NCI-H2171 (cell line): ENCODE measurements at regions not wholly inside any gene's neighbourhood (a gene's known extent, or its start where the extent isn't known, plus 50 kb on each side); places are given as distances from the start of the nearest gene placed in this dataset.

Experiments
- DNase-seq: peaks from one replicate; lab custom pipeline; 2025; lab: John Stamatoyannopoulos, UW

- DNase-seq: no peak
Observed at GRCh38 chr5:164027738-164028137, 522.3 kb downstream of the MAT2B start.

DNA sequence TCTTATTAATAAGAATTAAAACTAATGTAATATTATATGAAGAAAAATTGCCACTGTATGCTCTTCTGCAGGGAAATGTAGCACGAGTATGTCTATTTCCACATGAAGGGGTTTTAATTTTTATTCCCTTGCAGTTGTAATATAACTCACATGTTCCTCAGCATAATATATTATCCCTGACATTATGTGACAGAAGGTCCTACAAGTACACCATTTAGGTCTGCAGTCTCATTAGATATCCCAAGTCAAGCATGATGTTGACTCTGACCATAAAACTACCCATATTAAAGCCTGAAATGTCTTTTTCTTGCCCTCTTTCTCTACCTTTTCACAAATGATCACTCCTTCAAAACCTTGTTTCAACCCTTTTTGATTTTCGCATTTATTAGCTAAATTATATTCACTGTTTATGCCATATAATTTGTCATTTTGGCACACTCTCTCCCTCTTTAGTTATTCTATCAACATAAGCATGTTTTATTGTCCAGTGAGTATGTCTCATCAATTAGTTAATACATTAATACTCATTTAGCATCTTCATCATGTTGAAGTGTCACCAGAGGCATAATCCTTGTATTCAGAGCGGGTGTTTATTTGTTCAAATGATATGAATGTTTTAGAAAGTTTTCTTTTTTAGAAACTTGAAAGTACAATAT lies 532.8 kb downstream of the MAT2B start:
- DNase-seq: no peak

GRCh38 chr5:164041105-164041504 lies 535.7 kb downstream of the MAT2B start:
- no peak for DNase-seq

DNA sequence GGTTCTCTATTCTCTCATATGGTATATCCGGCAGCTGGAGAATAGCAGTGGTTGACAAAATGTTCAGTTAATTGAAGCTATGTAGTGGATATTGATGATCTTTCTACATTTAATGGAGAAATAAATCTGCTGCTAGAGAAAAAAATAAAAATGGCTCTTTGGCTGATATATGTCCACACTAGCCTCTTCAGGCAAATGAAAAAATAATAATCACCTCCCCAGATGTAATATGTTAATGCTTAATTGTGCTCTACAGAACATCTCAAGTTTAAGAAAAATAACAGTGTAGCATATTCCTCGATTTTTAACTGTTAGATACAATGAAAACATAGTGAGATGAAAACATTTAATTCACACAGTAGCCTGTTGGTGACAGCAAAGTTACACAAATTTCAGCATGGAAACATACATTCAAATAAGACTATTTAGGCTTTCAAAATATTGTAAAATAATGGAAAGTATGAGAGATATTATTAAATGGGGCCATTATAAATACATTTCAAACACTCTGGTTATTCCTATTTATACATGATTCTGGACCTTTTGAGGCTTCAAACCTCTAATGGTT lies 543.0 kb downstream of the MAT2B start:
- DNase-seq: no peak

DNA sequence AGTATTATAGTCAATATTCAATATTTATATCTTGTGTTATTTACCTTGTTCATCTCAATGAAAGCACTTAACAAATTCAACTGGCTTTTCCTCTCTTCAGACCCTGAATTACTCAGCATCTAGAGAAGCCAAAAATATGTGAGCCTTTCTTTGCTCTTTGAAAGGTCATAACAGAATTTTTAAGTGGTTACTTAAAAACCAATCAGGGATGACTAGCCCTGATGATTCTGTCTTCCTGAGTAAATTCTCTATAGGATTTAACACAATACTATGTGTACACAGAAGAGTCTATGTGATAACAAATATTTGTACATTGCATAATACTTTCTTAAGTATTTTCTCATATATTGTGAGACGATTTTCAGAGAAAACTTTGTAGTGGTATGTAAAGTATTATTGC lies 546.3 kb downstream of the MAT2B start:
- DNase-seq: no peak

- DNase-seq: no peak
Observed at GRCh38 chr5:164052536-164053093, 547.2 kb downstream of the MAT2B start.

- DNase-seq: no peak
Observed at GRCh38 chr5:164053123-164053522, 547.7 kb downstream of the MAT2B start.

DNA sequence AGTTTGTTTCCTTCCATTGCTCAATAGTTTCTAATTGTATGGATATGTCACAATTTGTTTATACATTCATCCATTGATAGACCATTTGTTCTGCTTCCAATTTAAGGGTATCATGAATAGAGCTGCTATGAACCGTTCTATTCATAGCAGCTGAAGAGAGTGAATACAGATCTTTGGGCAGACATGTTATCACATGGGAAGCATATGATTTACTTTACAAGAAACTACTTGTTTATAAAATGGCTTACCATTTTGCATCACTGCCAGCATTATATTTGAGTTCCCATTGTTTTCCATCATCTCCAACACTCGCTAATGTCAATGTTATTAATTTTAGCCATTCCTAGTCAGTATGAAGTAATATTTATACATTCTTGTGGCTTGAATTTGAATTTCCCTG lies 549.0 kb downstream of the MAT2B start:
- no peak for DNase-seq

DNA sequence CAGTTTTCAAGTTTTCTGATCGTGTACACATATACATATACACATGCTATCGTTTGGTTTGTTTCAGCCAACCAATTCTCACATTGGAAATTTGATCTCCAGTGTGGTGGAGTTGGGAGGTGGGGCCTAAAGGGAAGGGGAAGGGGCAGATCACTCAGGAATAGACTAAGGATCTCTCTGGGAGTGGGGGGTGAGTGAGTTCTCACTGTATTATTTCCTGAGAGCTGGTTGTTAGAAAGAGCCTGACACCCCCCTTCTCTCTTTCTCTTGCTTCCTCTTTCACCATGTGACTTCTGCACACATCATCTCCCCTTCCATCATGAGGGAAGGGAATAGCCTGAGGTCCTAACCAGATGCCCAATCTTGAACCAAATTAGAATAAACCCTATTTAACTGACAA lies 551.7 kb downstream of the MAT2B start:
- DNase-seq: no peak

DNA sequence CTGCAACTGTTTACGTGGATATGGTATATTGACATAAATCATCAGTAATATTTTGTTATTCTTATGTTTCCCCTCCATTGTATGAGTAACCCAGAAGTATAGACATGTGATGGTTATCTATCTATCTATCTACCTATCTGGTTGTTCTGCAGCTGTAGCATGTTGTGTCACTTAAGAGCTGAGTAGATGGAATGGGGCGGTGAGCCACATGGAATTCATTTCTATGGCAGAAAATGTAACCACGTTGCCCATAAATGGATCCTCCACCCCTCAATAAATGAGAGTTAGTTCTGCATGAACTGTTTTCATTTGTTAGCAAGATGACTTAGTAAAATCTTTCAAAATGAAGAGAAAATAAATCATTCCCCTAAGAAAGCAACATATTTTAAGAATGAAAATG lies 553.2 kb downstream of the MAT2B start:
- no peak for DNase-seq

GRCh38 chr5:164059471-164059870 lies 554.1 kb downstream of the MAT2B start:
- DNase-seq: no peak

DNA sequence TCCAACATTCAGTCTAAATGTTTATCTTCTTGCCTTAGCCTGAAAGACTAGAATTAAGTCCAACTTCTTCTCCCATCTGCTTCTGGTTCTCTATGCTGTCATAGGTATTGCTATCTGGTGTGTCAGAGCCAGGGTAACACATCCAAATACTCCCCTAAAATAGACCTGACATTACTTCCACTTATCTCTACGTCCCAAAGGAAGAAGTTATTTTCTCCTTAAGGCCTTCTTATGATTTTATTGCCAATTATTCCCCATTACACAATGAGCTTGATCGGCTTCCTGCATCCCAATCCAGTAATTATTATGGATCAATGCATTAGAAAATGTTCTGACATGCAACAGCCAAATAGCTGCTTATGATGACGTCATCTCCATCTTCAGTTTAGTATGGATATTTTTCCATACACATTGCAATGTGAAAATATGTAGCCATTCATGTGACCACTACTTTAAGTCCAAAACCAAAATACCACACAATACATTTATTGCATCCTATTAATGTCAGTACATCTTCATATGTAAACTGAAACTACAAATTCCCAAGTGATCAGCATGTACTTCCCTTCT lies 555.5 kb downstream of the MAT2B start:
- DNase-seq: no peak

DNA sequence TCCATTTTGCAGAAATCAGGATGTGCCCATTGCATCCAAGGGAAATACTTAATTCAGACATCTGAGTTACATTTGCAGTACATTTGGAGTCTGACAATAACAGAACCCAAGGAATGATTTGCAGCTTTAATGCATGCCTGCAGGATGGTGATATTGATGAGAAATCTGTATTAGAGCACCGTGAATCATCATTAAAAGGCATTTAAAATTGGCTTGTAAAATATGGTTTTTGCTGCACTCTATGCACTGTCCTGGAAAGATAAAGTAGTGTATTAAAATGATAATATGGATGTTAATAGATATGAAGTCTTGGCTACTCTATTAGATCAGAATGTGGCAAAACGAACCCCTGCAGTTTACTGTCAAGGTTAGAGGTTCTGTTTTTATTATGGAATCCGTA lies 556.9 kb downstream of the MAT2B start:
- no peak for DNase-seq

DNA sequence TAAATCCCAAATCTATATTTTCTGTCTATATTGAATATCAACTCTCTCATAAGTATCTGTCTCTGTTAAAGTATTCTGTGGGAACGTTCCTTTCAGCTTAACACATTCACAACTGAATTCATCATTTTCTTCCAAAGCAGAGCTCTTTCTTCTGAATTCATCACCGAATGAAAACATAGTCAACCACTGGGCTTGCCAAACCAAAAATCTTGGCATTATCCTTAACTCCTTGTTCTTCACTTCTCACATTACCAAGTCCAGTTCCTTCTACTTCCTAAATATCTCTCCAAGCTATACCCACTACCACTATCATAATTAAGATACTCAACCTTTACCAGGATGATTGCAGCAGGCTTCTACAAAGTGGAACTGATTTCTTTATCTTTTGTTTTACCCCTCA lies 559.8 kb downstream of the MAT2B start:
- no peak for DNase-seq

GRCh38 chr5:164071671-164072070 lies 566.3 kb downstream of the MAT2B start:
- DNase-seq: no peak

- DNase-seq: no peak
Observed at GRCh38 chr5:164073081-164073480, 567.7 kb downstream of the MAT2B start.

- no peak for DNase-seq
Observed at GRCh38 chr5:164076556-164076955, 571.1 kb downstream of the MAT2B start.

DNA sequence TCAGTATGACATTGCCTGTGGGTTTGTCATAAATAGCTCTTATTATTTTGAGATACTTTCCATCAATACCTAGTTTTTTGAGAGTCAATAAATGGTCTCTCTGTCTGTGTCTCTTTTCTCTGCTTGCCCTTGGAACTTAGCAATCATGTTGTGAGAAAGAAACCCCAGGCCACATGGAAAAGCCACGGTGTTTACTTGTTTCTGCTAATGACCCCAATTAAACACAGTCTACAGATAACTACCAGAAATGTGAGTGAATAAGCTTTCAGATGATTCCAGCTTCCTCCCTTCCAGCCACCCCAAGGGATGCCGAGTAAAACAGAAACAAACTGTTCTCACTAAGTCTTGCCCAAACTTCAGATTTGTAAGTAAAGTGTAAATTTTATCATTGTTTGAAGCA lies 584.9 kb downstream of the MAT2B start:
- DNase-seq: no peak

DNA sequence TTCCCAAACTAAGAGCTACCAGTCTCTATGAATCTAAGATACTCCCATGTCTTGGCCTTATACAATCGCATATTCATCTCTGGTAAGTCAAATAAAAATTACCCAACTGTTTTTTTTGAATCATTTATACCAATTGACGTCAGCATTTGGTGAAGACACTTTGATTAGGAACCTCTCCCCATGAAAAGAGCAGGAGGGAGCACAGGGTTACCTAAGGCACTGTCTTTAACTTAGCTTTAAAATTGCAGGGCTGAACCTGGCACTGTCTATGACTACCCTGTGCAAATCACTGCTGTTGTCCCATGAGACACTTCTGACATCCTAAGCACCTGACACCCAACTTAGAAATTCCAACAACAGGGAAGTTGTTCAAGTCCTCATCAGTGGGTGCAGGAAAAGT lies 586.4 kb downstream of the MAT2B start:
- DNase-seq: no peak

GRCh38 chr5:164094291-164094690 lies 588.9 kb downstream of the MAT2B start:
- no peak for DNase-seq

- no peak for DNase-seq
Observed at GRCh38 chr5:164097749-164098148, 592.3 kb downstream of the MAT2B start.

DNA sequence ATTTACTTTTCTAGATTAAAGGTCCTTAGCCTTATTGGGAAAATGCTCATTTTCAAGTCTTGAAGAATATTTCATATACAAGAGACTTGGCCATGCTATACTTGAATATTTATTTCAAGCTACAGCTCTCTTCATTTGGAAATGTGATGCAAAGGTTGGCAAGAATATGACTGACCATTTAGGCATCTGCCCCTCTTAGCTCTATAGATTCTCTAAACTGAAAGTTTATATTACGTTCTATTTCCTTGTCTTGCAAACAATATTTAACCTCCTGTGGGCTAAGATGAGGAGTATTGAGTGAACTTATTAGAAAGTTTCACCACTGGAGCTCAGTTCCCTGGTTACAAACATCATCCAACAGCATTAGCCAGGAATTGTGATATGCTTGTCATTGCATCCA lies 593.1 kb downstream of the MAT2B start:
- DNase-seq: no peak

DNA sequence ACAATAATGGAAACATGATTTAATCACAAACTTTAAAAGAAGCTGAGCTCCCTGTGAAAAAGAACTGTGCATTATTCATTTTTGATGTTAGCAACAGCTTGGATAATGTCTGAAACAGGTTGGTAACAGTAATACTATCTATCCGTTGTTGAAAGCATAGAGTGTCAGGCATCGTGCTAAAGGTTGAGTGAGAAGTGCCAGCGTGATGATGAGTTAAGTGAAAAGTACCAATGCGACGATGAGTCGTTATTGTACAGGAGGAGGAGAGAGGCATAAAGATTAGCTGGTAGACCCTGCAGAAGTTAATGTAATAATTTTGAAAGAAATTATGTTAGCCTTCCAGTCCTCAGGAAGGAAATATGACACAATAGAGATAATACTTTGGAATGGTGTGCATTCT lies 593.6 kb downstream of the MAT2B start:
- no peak for DNase-seq

- no peak for DNase-seq
Observed at GRCh38 chr5:164115420-164115819, 610.0 kb downstream of the MAT2B start.
